ENCODE measurements at regions not wholly inside any gene's neighbourhood (a gene's known extent, or its start where the extent isn't known, plus 50 kb on each side); places are given as distances from the start of the nearest gene placed in this dataset.

DNA sequence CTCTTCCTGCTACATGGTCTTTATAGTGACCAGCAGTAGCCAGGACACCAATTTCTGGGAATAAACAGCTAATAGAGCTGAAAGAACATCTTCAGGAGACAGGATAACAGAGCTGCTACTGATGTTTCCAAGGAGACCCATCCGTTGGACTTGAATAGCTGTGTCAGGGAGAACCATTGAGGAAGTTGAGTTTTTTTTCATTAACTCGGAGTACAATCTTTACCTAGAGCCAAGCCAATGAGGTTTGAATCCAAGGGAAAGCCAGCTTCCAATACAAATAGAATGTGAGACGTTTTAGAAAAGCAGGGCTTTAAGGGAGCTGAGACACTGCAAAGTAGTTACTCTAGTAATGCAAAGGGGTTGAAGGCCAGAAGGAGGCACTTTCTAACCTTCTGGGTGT is 136.1 kb upstream of the FRMD6 start:
- no peak for TF ChIP-seq CTCF (IDR thresholded peaks at IDR 0.05; ENCODE audit: insufficient read depth, low read length, poor library complexity, severe bottlenecking)
- no peak for TF ChIP-seq EZH2phosphoT487 (conservative IDR thresholded peaks at IDR 0.05; ENCODE audit: low read length)

DNA sequence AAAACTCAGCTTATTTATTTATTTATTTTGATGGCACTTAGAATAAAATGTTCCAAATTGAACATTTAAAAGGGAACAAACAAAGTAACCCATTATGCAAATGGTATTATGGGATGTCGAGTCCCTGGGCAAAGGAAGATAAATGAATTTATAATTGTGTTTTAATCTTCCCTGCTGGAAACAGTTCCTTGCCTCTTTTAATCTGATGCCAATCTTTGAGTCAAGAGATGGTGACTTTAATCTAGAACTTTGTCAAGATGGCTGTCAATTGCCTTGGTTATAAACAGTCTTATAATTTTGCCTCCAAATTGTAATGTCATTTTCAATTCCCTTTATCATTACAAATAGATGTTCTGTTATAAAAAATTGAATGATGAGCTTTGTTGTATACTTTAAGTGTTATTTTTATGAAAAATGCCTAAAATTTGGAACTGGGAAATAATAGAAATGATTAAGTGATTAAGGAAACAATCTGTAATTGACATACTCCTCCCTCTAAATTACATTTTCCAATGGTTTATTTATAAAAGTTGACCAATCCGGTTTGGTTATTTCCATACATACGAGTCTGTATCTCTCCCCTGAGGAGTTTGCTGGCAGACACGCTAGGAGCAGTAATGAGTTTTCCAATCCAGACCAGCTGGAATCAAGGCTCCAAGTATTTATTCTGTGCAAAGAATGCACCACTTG is 134.9 kb upstream of the FRMD6 start:
- no peaks in the 10 kb centered on the region for H3K79me2 ChIP-seq (ENCODE audit: insufficient read depth, low read length)
- H3K27me3 ChIP-seq (ENCODE audit: low read length) = no peaks in the 10 kb centered on the region
- H3K27ac ChIP-seq (ENCODE audit: low read depth, low read length) = no peak overlapping the region
- H3F3A ChIP-seq (ENCODE audit: insufficient read depth) = no peaks in the 10 kb centered on the region
- H3K36me3 ChIP-seq (ENCODE audit: low read length) = no peaks in the 10 kb centered on the region
- TF ChIP-seq EZH2phosphoT487 (conservative IDR thresholded peaks at IDR 0.05; ENCODE audit: low read length) (no peak), CTCF (IDR thresholded peaks at IDR 0.05; ENCODE audit: insufficient read depth, low read length, poor library complexity, severe bottlenecking) (no peak)
- no peak overlapping the region for H2AFZ ChIP-seq (ENCODE audit: low read depth, low read length, severe bottlenecking)
- no peak overlapping the region for H3K4me2 ChIP-seq (ENCODE audit: low read depth, low read length, poor library complexity, severe bottlenecking)
- no peaks in the 10 kb centered on the region for H4K20me1 ChIP-seq (ENCODE audit: low read depth, low read length)
- H3K4me3 ChIP-seq (ENCODE audit: insufficient read depth, low read length, poor library complexity, severe bottlenecking) = no peak overlapping the region
- H3K9me3 ChIP-seq (ENCODE audit: insufficient read depth, low read length) = no peaks in the 10 kb centered on the region
- H3K9me2 ChIP-seq (replicated peaks; ENCODE audit: insufficient read depth, low read length) = no peaks in the 10 kb centered on the region
- H3K9ac ChIP-seq (ENCODE audit: low read length) = no peak overlapping the region

More for the DNA sequence above, 136.1 kb upstream of the FRMD6 start:
- no peak overlapping the region for H3K9ac ChIP-seq (ENCODE audit: low read length)
- H3K9me3 ChIP-seq (ENCODE audit: insufficient read depth, low read length) = no peaks in the 10 kb centered on the region
- no peaks in the 10 kb centered on the region for H3K79me2 ChIP-seq (ENCODE audit: insufficient read depth, low read length)
- H3K27ac ChIP-seq (ENCODE audit: low read depth, low read length) = no peak overlapping the region
- no peak overlapping the region for H3K4me3 ChIP-seq (ENCODE audit: insufficient read depth, low read length, poor library complexity, severe bottlenecking)
- no peaks in the 10 kb centered on the region for H3K9me2 ChIP-seq (replicated peaks; ENCODE audit: insufficient read depth, low read length)
- no peak overlapping the region for H2AFZ ChIP-seq (ENCODE audit: low read depth, low read length, severe bottlenecking)
- H3K4me2 ChIP-seq (ENCODE audit: low read depth, low read length, poor library complexity, severe bottlenecking) = no peak overlapping the region
- no peaks in the 10 kb centered on the region for H3K27me3 ChIP-seq (ENCODE audit: low read length)
- H3F3A ChIP-seq (ENCODE audit: insufficient read depth) = no peaks in the 10 kb centered on the region
- H3K36me3 ChIP-seq (ENCODE audit: low read length) = no peaks in the 10 kb centered on the region
- no peaks in the 10 kb centered on the region for H4K20me1 ChIP-seq (ENCODE audit: low read depth, low read length)

DNA sequence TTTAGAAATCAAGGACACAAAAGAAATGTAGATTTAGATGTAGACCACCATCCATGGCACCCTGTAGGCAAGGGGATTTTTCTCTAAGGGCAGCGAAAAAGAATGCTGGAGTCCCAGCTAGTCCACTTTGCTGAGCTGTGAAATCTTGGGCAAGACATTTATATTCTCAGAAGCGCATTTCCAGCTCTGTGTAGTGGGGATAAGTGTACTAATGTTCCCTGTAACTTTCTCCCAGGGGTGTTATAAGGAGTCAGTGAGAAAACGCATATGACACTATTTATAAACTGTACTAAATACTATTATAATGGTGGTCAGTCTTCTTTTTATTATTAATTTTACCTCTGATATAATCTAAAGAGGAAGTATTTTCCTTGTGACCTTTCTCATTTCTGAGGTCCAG is 133.4 kb upstream of the FRMD6 start:
- no peaks in the 10 kb centered on the region for H3K9me2 ChIP-seq (replicated peaks; ENCODE audit: insufficient read depth, low read length)
- H3K79me2 ChIP-seq (ENCODE audit: insufficient read depth, low read length) = no peaks in the 10 kb centered on the region
- no peak overlapping the region for H3K27ac ChIP-seq (ENCODE audit: low read depth, low read length)
- H3K4me2 ChIP-seq (ENCODE audit: low read depth, low read length, poor library complexity, severe bottlenecking) = no peak overlapping the region
- TF ChIP-seq EZH2phosphoT487 (conservative IDR thresholded peaks at IDR 0.05; ENCODE audit: low read length) = no peak
- no peak for TF ChIP-seq CTCF (IDR thresholded peaks at IDR 0.05; ENCODE audit: insufficient read depth, low read length, poor library complexity, severe bottlenecking)
- no peak overlapping the region for H3K4me3 ChIP-seq (ENCODE audit: insufficient read depth, low read length, poor library complexity, severe bottlenecking)
- H3K27me3 ChIP-seq (ENCODE audit: low read length) = no peaks in the 10 kb centered on the region
- H3F3A ChIP-seq (ENCODE audit: insufficient read depth) = no peaks in the 10 kb centered on the region
- no peak overlapping the region for H3K9ac ChIP-seq (ENCODE audit: low read length)
- H2AFZ ChIP-seq (ENCODE audit: low read depth, low read length, severe bottlenecking) = no peak overlapping the region
- no peaks in the 10 kb centered on the region for H3K36me3 ChIP-seq (ENCODE audit: low read length)
- no peaks in the 10 kb centered on the region for H4K20me1 ChIP-seq (ENCODE audit: low read depth, low read length)
- H3K9me3 ChIP-seq (ENCODE audit: insufficient read depth, low read length) = no peaks in the 10 kb centered on the region
